PC-3 (cell line): ENCODE measurements at regions not wholly inside any gene's neighbourhood (a gene's known extent, or its start where the extent isn't known, plus 50 kb on each side); places are given as distances from the start of the nearest gene placed in this dataset.
"Not testable (repeated sequence)": the region's sequence is repeated elsewhere in the genome, so short reads cannot be mapped to it uniquely, and the experiment has no call there.

Source experiments
- ATAC-seq: fragments of 200-7000 bp; cut with Tn5 transposase; 2 replicates; pipeline ENCODE4 v1.9.1; 2020; ENCODE audit warnings: mild to moderate bottlenecking, moderate library complexity
- BruUV-seq: library from RNA; stranded (reverse); fragments of 400-500 nt; replicated peaks from 2 replicates; lab custom pipeline; 2021; lab: Mats Ljungman, UMichigan
- CTCF ChIA-PET: fragments of 300-600 bp; sonication (Branson Sonifier 250); formaldehyde crosslinking; loops from one replicate; lab custom pipeline; 2022; ENCODE audit warnings: antibody characterized with exemption; lab: Charles Lee
- POLR2A ChIA-PET: fragments of 300-600 bp; sonication (Branson Sonifier 250); formaldehyde crosslinking; loops from one replicate; lab custom pipeline; 2022; ENCODE audit warnings: antibody characterized with exemption; ENCODE audit not compliant: unreplicated experiment; lab: Charles Lee
- DNase-seq: peaks from one replicate; pipeline ENCODE4 v3.0.0-alpha.2; 2015
- H2AFZ ChIP-seq: fragments of 300-600 bp; sonication (generic); 2 replicates; pipeline ENCODE4 v1.6.0; 2016; ENCODE audit warnings: antibody characterized with exemption, low read length
- H3F3A ChIP-seq: fragments of 300-600 bp; sonication (generic); one replicate; pipeline ENCODE4 v1.6.0; 2017; ENCODE audit warnings: antibody characterized with exemption, low read length, control low read depth, mild to moderate bottlenecking; ENCODE audit not compliant: unreplicated experiment
- H3K27ac ChIP-seq: fragments of 300-600 bp; sonication (generic); 2 replicates; pipeline ENCODE4 v1.5.1; 2016; ENCODE audit warnings: mild to moderate bottlenecking, low read length
- H3K27me3 ChIP-seq: fragments of 300-600 bp; sonication (generic); 2 replicates; pipeline ENCODE4 v1.6.1; 2016; ENCODE audit warnings: low read length, mixed read lengths
- H3K36me3 ChIP-seq: fragments of 300-600 bp; sonication (generic); 2 replicates; pipeline ENCODE4 v1.6.1; 2016; ENCODE audit warnings: low read depth, mixed run types, low read length, mixed read lengths
- H3K4me1 ChIP-seq: fragments of 300-600 bp; sonication (generic); 2 replicates; pipeline ENCODE4 v1.5.1; 2016; ENCODE audit warnings: low read length; ENCODE audit not compliant: insufficient read depth
- H3K4me2 ChIP-seq: fragments of 300-600 bp; sonication (generic); 2 replicates; pipeline ENCODE4 v1.6.0; 2016; ENCODE audit warnings: low read length
- H3K4me3 ChIP-seq: fragments of 300-600 bp; sonication (generic); 2 replicates; pipeline ENCODE4 v1.5.1; 2016; ENCODE audit warnings: mild to moderate bottlenecking, low read length, mixed read lengths
- H3K79me2 ChIP-seq: fragments of 300-600 bp; sonication (generic); 2 replicates; pipeline ENCODE4 v1.6.1; 2017; ENCODE audit warnings: low read length, mixed read lengths
- H3K9ac ChIP-seq: fragments of 300-600 bp; sonication (generic); 2 replicates; pipeline ENCODE4 v1.6.0; 2016; ENCODE audit warnings: mild to moderate bottlenecking, low read length
- H3K9me2 ChIP-seq: fragments of 300-600 bp; sonication (generic); replicated peaks from 2 replicates; pipeline ENCODE4 v1.6.1; 2016; ENCODE audit warnings: mixed run types, low read length, mixed read lengths
- H3K9me3 ChIP-seq: fragments of 300-600 bp; sonication (generic); 2 replicates; pipeline ENCODE4 v1.6.1; 2016; ENCODE audit warnings: low read length, mixed read lengths
- H4K20me1 ChIP-seq: fragments of 300-600 bp; sonication (generic); 2 replicates; pipeline ENCODE4 v1.6.1; 2016; ENCODE audit warnings: low read length, mixed read lengths
- CTCF ChIP-seq: fragments of 300-600 bp; sonication (generic); conservative IDR thresholded peaks from 2 replicates; pipeline ENCODE4 v1.5.1; 2017; ENCODE audit warnings: antibody characterized with exemption, low read depth, mild to moderate bottlenecking, low read length
- EZH2 ChIP-seq: fragments of 300-600 bp; sonication (generic); IDR thresholded peaks from one replicate; pipeline ENCODE4 v1.6.1; 2017; ENCODE audit warnings: antibody characterized with exemption, mild to moderate bottlenecking, low read length; ENCODE audit not compliant: unreplicated experiment
- EZH2phosphoT487 ChIP-seq: fragments of 300-600 bp; sonication (generic); IDR thresholded peaks from 2 replicates; pipeline ENCODE4 v1.6.1; 2018; ENCODE audit warnings: mild to moderate bottlenecking, antibody characterized with exemption, low read length, borderline replicate concordance
- intact Hi-C: fragments of 100-400 bp; cut with micrococcal nuclease; formaldehyde crosslinking; loops from 2 replicates; pipeline ENCODE4 v1.9.0; 2023

DNA sequence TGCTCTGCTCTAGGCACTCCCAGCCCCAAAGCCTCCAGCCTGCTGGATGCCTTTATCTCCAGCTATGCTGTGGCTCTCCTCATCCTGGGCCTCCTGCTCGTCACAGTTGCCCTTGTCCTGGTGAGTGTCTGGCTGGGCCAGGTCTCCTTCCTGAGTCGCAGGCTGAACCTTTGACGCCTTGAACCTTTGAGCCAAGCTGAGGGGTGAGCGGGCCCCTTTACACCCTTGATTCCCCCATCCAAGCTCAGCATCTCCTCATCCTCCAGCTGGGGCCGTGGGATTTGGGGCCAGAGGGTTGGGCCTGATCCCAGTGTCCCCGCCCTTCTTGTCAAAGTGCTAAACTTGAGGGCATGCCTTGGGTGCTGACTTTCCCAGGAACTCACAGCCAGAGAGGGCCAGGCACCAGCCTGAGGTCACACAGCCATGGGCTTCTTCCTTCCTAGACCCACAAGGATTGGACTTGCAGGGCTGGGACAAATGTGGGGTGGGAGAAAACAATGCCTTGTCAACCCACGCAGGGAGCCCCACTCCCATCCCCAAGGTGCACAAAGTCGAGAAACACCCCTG, 137.0 kb downstream of the TBC1D2B start:
- no peak for DNase-seq
- H3K4me3 ChIP-seq: no peak overlapping the region
- no peaks in the 10 kb centered on the region for H3K4me1 ChIP-seq
- H3K9me3 ChIP-seq: no peaks in the 10 kb centered on the region
- no peaks in the 10 kb centered on the region for H3K79me2 ChIP-seq
- H3K4me2 ChIP-seq: no peak overlapping the region
- intact Hi-C loops: no loop called here
- H3K36me3 ChIP-seq: no peaks in the 10 kb centered on the region
- H4K20me1 ChIP-seq: no peaks in the 10 kb centered on the region
- ChIA-PET CTCF (no interaction called here), POLR2A (no interaction called here)
- H3K9me2 ChIP-seq: no peaks in the 10 kb centered on the region
- no peak for TF ChIP-seq EZH2phosphoT487
- no peak for TF ChIP-seq EZH2
- TF ChIP-seq CTCF: no peak
- H2AFZ ChIP-seq: no peak overlapping the region
- no peak overlapping the region for H3K9ac ChIP-seq
- ATAC-seq: no peak
- H3K27me3 ChIP-seq: no peaks in the 10 kb centered on the region; the same call in 1 of the 2 replicates
- no TSS peak for BruUV-seq
- no peaks in the 10 kb centered on the region for H3F3A ChIP-seq
- H3K27ac ChIP-seq: no peak overlapping the region

GRCh38 chr15:77939851-77940250, 137.7 kb downstream of the TBC1D2B start:
- intact Hi-C loops: no loop called here
- BruUV-seq: no TSS peak
- DNase-seq (no peak), ATAC-seq (no peak)
- no peak for TF ChIP-seq CTCF
- TF ChIP-seq EZH2: no peak
- TF ChIP-seq EZH2phosphoT487: no peak
- Histone ChIP-seq H4K20me1 (no peaks in the 10 kb centered on the region), H3K9me2 (no peaks in the 10 kb centered on the region), H2AFZ (no peak overlapping the region), H3F3A (no peaks in the 10 kb centered on the region), H3K4me3 (no peak overlapping the region), H3K9ac (no peak overlapping the region), H3K4me2 (no peak overlapping the region), H3K4me1 (no peaks in the 10 kb centered on the region), H3K79me2 (no peaks in the 10 kb centered on the region), H3K9me3 (no peaks in the 10 kb centered on the region), H3K36me3 (no peaks in the 10 kb centered on the region), H3K27me3 (no peaks in the 10 kb centered on the region), H3K27ac (no peak overlapping the region)
- ChIA-PET POLR2A (no interaction called here), CTCF (no interaction called here)

GRCh38 chr15:77939026-77939425, 138.5 kb downstream of the TBC1D2B start:
- H3K36me3 ChIP-seq, BruUV-seq, H3K9me2 ChIP-seq, POLR2A ChIA-PET, H4K20me1 ChIP-seq, H3F3A ChIP-seq, H3K4me3 ChIP-seq, H3K27me3 ChIP-seq, DNase-seq, H3K4me1 ChIP-seq, H3K79me2 ChIP-seq, H3K4me2 ChIP-seq, intact Hi-C loops, CTCF ChIA-PET, H3K9me3 ChIP-seq, H3K9ac ChIP-seq, H2AFZ ChIP-seq, ATAC-seq, H3K27ac ChIP-seq: not testable (repeated sequence)

- H3F3A ChIP-seq, BruUV-seq: not testable (repeated sequence)
These were observed 139.0 kb downstream of the TBC1D2B start for GRCh38 chr15:77938546-77938945.

DNA sequence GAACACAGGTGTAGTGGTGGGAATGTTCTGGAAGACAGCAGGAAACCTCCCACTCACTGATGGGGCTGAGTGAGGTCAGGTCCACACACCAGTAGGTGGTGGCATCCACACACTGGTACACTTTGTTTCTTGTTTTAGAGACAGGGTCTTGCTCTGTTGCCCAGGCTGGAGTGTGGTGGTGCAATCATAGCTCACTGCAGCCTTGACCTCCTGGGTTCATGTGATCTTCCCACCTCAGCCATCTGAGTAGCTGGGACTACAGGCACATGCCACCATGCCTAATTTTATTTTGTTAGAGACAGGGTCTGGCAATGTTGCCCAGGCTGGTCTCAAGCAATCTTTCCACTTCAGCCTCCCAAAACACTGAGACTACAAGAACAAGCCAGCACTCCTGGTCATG, 140.9 kb downstream of the TBC1D2B start:
- CTCF ChIA-PET: not testable (repeated sequence)

More at GRCh38 chr15:77938546-77938945, 139.0 kb downstream of the TBC1D2B start:
- POLR2A ChIA-PET, H3K79me2 ChIP-seq, H3K4me3 ChIP-seq, H4K20me1 ChIP-seq, intact Hi-C loops, H3K36me3 ChIP-seq, H3K9ac ChIP-seq, H3K9me3 ChIP-seq, DNase-seq, ATAC-seq, H3K9me2 ChIP-seq, CTCF ChIA-PET, H3K4me2 ChIP-seq, H2AFZ ChIP-seq, H3K27ac ChIP-seq, H3K4me1 ChIP-seq, H3K27me3 ChIP-seq: not testable (repeated sequence)

More for the DNA sequence above, 140.9 kb downstream of the TBC1D2B start:
- ATAC-seq, H3F3A ChIP-seq, H4K20me1 ChIP-seq, H3K4me3 ChIP-seq, H3K79me2 ChIP-seq, BruUV-seq, H3K27ac ChIP-seq, H3K9me2 ChIP-seq, intact Hi-C loops, DNase-seq, H3K9me3 ChIP-seq, H3K4me1 ChIP-seq, H3K4me2 ChIP-seq, H3K36me3 ChIP-seq, H3K9ac ChIP-seq, H2AFZ ChIP-seq, H3K27me3 ChIP-seq, POLR2A ChIA-PET: not testable (repeated sequence)
